AG08396 (cell line): ENCODE measurements at regions not wholly inside any gene's neighbourhood (a gene's known extent, or its start where the extent isn't known, plus 50 kb on each side); places are given as distances from the start of the nearest gene placed in this dataset.
"Not testable (repeated sequence)": the region's sequence is repeated elsewhere in the genome, so short reads cannot be mapped to it uniquely, and the experiment has no call there.

Source experiments
- DNase-seq: peaks from one replicate; pipeline ENCODE4 v3.0.0; 2012; ENCODE audit warnings: low spot score, mixed read lengths

DNA sequence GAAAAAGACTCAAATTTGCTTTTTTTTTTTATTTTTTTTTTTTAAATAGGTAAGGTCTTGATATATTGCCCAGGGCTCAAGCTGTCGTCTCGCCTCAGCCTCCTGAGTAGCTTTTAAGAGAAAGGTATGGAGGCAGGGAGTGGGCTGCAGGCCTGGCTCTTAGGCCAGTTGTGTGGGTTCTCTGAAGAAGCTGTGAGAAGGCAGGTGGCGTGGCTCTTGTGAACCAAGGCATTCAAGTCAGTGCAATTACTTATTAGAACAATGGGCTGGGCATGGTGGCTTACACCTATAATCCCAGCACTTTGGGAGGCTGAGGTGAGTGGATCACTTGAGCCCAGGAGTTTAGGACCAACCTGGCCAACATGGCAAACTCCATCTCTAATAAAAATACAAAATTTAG, 244.0 kb upstream of the SFRP2 start:
- DNase-seq: no peak

DNA sequence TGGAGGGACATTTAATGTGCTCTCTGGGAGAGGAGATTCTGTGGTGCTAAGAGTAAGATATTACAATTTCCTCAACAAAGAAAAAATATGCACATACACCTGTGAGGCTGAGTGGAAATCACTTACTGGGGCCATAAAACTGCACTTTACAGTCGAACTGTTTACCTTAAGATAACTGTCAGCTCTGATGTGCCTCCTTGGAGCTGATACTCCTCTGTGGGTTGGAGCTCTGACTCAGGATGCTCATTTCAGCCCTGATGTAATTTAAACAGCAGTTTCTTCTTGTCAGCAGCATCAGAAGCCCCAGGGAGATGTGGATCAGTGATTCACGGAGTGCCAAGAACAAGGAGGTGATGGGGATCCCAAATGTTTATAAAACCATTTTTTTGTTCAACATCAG, 241.9 kb upstream of the SFRP2 start:
- DNase-seq: no peak

GRCh38 chr4:154030152-154030551, 241.3 kb upstream of the SFRP2 start:
- no peak for DNase-seq

GRCh38 chr4:154029171-154029570, 240.3 kb upstream of the SFRP2 start:
- no peak for DNase-seq

- DNase-seq: no peak
Observed at GRCh38 chr4:154025110-154025509, 236.2 kb upstream of the SFRP2 start.

- DNase-seq: no peak
Observed at GRCh38 chr4:154024097-154024694, 235.3 kb upstream of the SFRP2 start.

- DNase-seq: not testable (repeated sequence)
Observed at GRCh38 chr4:154023671-154024070, 234.8 kb upstream of the SFRP2 start.

DNA sequence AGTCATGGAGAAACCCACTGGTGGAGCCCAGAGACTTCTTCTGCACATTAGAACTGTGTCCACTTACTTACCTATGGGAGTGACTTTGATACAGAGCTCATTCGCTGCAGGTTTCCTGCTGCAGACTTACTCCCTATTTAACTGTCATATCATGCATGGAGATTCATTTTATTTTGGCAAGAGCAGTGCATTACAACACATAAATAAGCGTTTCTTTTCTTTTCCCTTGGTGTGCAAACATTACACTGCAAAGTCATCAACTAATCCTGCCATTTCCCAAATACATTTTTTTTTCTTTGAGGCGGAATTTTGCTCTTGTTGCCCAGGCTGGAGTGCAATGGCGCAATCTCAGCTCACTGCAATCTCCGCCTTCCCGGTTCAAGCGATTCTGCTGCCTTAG, 230.9 kb upstream of the SFRP2 start:
- DNase-seq: no peak

- no peak for DNase-seq
Observed at GRCh38 chr4:154018659-154019058, 229.8 kb upstream of the SFRP2 start.

- no peak for DNase-seq
Observed at GRCh38 chr4:154015578-154015977, 226.7 kb upstream of the SFRP2 start.

- DNase-seq: no peak
Observed at GRCh38 chr4:154014407-154015321, 225.8 kb upstream of the SFRP2 start.

- no peak for DNase-seq
Observed at GRCh38 chr4:154013576-154013975, 224.7 kb upstream of the SFRP2 start.

DNA sequence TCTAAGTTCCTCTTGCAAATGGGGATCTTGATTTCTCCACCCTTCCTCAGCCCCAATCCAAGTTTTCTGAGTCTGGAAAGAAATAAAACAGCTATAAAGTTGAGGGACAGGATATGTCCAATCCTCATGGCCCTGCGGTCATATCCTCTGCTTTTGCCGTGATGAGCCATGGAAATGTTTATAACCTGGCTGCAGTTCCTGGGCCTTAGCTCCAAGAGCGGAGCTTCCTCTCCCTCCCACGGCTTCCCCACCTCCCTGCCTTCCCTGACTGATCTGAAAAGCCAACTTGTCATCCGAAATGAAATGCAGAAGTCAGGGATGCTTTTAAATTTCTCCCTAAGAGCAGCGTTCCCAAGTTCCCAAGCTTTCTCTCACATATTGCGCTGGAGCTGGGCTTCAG, 221.5 kb upstream of the SFRP2 start:
- no peak for DNase-seq

- DNase-seq: no peak
Observed at GRCh38 chr4:154009788-154010187, 220.9 kb upstream of the SFRP2 start.

DNA sequence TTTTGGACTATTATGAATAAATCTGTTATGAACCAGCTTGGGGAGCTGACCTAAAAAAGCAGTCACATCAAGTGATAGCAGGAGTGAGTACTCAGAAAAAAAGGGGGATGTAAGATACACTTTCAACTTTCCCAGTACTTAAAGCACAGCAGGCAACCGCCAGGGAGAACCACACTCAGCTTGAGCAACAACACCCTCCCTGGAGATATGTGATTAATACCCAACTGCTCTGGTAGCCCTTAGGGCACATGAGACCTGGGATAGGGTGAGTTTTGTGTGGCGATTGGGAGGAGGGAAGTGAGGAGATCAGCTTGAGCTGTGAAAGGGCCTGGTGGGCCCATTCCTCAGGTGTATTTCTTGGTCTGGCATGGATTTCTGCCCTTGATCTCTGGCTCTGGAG, 220.3 kb upstream of the SFRP2 start:
- DNase-seq: no peak

DNA sequence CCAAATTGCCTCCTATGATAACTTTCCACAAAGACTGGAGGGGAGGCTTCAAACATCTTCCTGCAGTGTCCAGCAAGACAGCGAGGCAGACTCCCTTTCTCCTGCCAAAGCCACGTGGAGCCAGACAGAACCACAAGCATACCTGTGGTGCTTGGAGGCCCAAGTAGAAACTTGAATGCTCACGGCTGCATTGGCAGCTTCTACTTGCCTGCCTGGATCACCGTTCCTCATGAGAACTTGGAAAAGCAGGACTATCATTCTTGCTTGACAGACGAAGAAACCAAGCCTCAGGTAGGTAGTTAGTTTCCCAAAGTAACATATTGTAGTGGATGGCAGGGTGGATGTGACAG, 216.3 kb upstream of the SFRP2 start:
- peak; percentile 8 for DNase-seq

- DNase-seq: peak; percentile 13
Observed at GRCh38 chr4:154004507-154005170, 215.8 kb upstream of the SFRP2 start.

GRCh38 chr4:154004016-154004415, 215.1 kb upstream of the SFRP2 start:
- no peak for DNase-seq

DNA sequence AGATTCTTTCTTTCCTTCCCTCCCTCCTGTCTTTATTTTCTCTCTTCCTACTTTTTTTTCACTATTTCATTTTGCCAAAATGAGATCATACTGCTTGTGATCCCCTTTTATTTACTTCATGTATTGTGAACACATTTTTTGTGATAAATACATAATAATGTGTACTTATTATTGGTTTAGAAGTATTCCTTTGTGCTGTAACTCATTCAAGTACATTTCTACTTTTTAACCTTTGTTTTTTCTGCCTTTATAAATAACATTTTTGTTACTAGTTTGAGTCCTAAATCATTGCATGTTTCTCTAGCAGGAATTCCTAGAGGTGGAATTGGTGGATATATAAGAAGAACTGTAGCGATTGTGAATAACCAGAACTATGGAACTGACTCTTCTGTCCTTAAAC, 214.5 kb upstream of the SFRP2 start:
- no peak for DNase-seq

DNA sequence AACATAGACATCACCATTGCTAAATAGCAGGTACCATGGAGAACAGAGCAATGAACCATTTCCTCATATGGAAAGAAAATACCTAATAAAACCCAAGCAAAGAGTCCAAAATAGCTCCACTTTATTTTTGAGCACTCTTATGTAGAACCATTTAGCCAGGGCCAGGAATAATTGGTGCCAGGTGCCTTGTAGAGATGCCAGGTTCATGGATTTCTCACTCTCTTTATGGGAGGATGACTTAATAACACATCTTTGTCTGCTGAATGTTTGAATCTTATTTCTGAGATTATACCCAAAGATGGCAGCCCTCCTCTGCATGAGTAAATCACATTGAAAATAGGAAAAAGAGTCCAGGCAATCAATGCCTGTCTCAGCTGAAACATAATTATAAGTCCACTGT, 212.3 kb upstream of the SFRP2 start:
- DNase-seq: no peak

DNA sequence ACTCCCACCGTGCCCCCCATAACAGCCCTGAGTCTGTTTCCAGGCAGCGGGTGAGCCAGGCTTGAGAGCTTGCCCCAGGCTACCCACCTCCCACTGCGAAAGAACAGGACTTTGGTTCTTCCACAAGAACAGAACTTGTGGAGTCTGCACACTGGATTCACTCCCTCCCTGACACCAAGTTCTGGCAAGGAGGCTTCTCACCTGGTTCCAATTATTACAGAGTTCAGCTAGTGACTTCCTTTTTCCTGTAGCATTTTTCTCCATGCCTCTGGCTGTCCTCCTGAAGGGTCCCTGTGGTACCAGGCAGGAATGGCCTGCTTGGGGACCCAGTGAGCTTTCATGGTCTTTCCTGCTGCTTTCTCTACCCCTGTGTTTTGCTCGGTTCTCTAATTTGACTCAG, 208.6 kb upstream of the SFRP2 start:
- DNase-seq: no peak

DNA sequence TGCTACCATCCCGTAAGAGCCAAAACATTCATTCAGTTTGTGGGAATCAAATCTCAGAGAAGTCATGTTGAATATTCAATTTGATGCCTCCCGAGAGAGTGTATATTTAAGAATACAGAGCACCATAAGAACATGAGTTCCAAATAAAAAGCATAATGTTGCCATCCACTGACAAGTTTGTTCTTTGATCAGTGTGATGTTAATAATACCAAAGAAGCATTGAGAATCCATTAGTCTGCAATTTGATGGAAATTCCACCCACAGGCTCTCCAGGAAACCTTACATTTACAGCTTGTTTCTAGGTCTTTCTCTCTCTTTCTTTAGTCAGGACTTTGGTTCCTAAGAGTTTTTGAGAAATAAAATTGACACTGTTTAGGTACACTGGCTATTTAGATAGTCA, 200.6 kb upstream of the SFRP2 start:
- no peak for DNase-seq
